A549 (cell line): ENCODE measurements at regions not wholly inside any gene's neighbourhood (a gene's known extent, or its start where the extent isn't known, plus 50 kb on each side); places are given as distances from the start of the nearest gene placed in this dataset.

Experiments
- ATAC-seq, 2 experiments: fragments of 200-7000 bp in 1 of 2; fragments of >200 bp in 1 of 2; cut with Nextera tagmentation in 1 of 2; cut with Tn5 transposase in 1 of 2; 3 replicates each; pipeline versions ENCODE4 v1.8.0 to v1.9.1; 2018 to 2020; ENCODE audit warnings: mild to moderate bottlenecking in 1 of 2, moderate library complexity in 1 of 2
- CTCF ChIA-PET: fragments of 300-600 bp; sonication (Branson Sonifier 250); formaldehyde crosslinking; extraction: SDS; loops from one replicate; lab custom pipeline; 2021; ENCODE audit warnings: antibody characterized with exemption, inconsistent platforms; lab: Yijun Ruan, JAX
- POLR2A ChIA-PET: fragments of 350-600 bp; formaldehyde crosslinking; extraction: SDS; loops from one replicate; lab custom pipeline; 2021; ENCODE audit warnings: antibody characterized with exemption, inconsistent platforms; lab: Yijun Ruan, JAX
- DNase-seq, 2 experiments: peaks; one replicate each; pipeline versions ENCODE4 v3.0.0 to v3.0.0-alpha.2; 2011 to 2016; ENCODE audit warnings: low read depth in 1 of 2, low spot score in 1 of 2
- FAIRE-seq: peaks from 2 replicates; lab custom pipeline; 2011; peaks lifted over from hg19 to GRCh38; lab: Jason Lieb, UNC
- H3K27ac ChIP-seq, 2 experiments: fragments of >200 bp; sonication (Bioruptor Twin); formaldehyde crosslinking; 3 replicates each; pipeline ENCODE4 v1.5.1; 2016 to 2017
- H3K4me1 ChIP-seq: fragments of >200 bp; sonication (Bioruptor Twin); formaldehyde crosslinking; 3 replicates; pipeline ENCODE4 v1.6.1; 2016
- H3K4me2 ChIP-seq: fragments of >200 bp; sonication (Bioruptor Twin); formaldehyde crosslinking; 3 replicates; pipeline ENCODE4 v1.6.1; 2016
- H3K4me3 ChIP-seq: fragments of >200 bp; sonication (Bioruptor Twin); formaldehyde crosslinking; 3 replicates; pipeline ENCODE4 v1.5.1; 2016
- H3K9me3 ChIP-seq: fragments of >200 bp; sonication (Bioruptor Twin); formaldehyde crosslinking; 3 replicates; pipeline ENCODE4 v1.6.1; 2016
- BCL3 ChIP-seq: fragments of >200 bp; sonication (Bioruptor Twin); formaldehyde crosslinking; IDR thresholded peaks from 3 replicates; pipeline ENCODE4 v1.6.1; 2016
- BHLHE40 ChIP-seq: IDR thresholded peaks from 2 replicates; pipeline ENCODE4 v1.6.1; 2012; ENCODE audit warnings: low read depth, low read length, inconsistent platforms
- CBX2 ChIP-seq: fragments of 200-600 bp; sonication (generic); IDR thresholded peaks from 2 replicates; pipeline ENCODE4 v1.6.1; 2016; ENCODE audit warnings: low read depth, mild to moderate bottlenecking, borderline replicate concordance
- CBX8 ChIP-seq: fragments of 200-600 bp; sonication (generic); IDR thresholded peaks from 2 replicates; pipeline ENCODE4 v1.6.1; 2016
- CEBPB ChIP-seq, 2 experiments: fragments of >200 bp in 1 of 2; sonication (Bioruptor Twin) in 1 of 2; formaldehyde crosslinking in 1 of 2; IDR thresholded peaks; 2 replicates each; pipeline ENCODE4 v1.6.1; 2012 to 2016
- CHD4 ChIP-seq: fragments of 200-600 bp; sonication (generic); IDR thresholded peaks from 2 replicates; pipeline ENCODE4 v1.6.1; 2016; ENCODE audit warnings: antibody characterized with exemption, mild to moderate bottlenecking, borderline replicate concordance
- EHF ChIP-seq: fragments of 250-450 bp; sonication (Bioruptor Pico); IDR thresholded peaks from 2 replicates; pipeline ENCODE4 v1.5.0; 2020; ENCODE audit warnings: mild to moderate bottlenecking
- EP300 ChIP-seq, 2 experiments: fragments of >200 bp; sonication (Bioruptor Twin); formaldehyde crosslinking; IDR thresholded peaks; 2 replicates in 1 of 2; 3 replicates in 1 of 2; pipeline ENCODE4 v1.6.1; 2016 to 2017
- FOSL2 ChIP-seq, 2 experiments: fragments of 450-650 bp in 1 of 2; fragments of >200 bp in 1 of 2; sonication (Bioruptor Twin) in 1 of 2; formaldehyde crosslinking; IDR thresholded peaks; 2 replicates each; pipeline versions ENCODE4 v1.5.0 to v1.6.1; 2016 to 2020; ENCODE audit warnings: mild to moderate bottlenecking in 1 of 2, moderate library complexity in 1 of 2
- HDAC2 ChIP-seq: fragments of 200-600 bp; sonication (generic); IDR thresholded peaks from 2 replicates; pipeline ENCODE4 v1.6.1; 2016
- HEYL ChIP-seq: fragments of 250-450 bp; sonication (Bioruptor Pico); IDR thresholded peaks from 2 replicates; pipeline ENCODE4 v1.8.0; 2021; ENCODE audit warnings: mild to moderate bottlenecking, moderate library complexity
- HOXB5 ChIP-seq: fragments of 250-450 bp; sonication (Bioruptor Pico); IDR thresholded peaks from 2 replicates; pipeline ENCODE4 v1.5.0; 2020; ENCODE audit warnings: mild to moderate bottlenecking, moderate library complexity
- JUN ChIP-seq, 2 experiments: fragments of >200 bp; sonication (Bioruptor Twin); formaldehyde crosslinking; IDR thresholded peaks; 2 replicates in 1 of 2; 3 replicates in 1 of 2; pipeline ENCODE4 v1.6.1; 2016 to 2017
- KDM5A ChIP-seq: fragments of 200-600 bp; sonication (generic); IDR thresholded peaks from 2 replicates; pipeline ENCODE4 v1.6.1; 2016; ENCODE audit warnings: antibody characterized with exemption, mild to moderate bottlenecking
- NFE2L2 ChIP-seq: fragments of 150-350 bp; conservative IDR thresholded peaks from 2 replicates; pipeline ENCODE4 v1.6.1; 2014; ENCODE audit warnings: low read length
- NPAS2 ChIP-seq: fragments of 250-450 bp; sonication (Bioruptor Pico); IDR thresholded peaks from 2 replicates; pipeline ENCODE4 v1.8.0; 2022; ENCODE audit warnings: mild to moderate bottlenecking, moderate library complexity, borderline replicate concordance
- PHF8 ChIP-seq: fragments of 200-600 bp; sonication (generic); IDR thresholded peaks from 2 replicates; pipeline ENCODE4 v1.6.1; 2016; ENCODE audit warnings: low read depth, mild to moderate bottlenecking, antibody characterized with exemption, moderate library complexity, borderline replicate concordance
- POLR2AphosphoS2 ChIP-seq: conservative IDR thresholded peaks from 2 replicates; pipeline ENCODE4 v1.6.1; 2012; ENCODE audit warnings: low read length, improper control_type of control experiment, inconsistent platforms
- RARB ChIP-seq: fragments of 250-450 bp; sonication (Bioruptor Pico); IDR thresholded peaks from 2 replicates; pipeline ENCODE4 v1.8.0; 2021; ENCODE audit warnings: mild to moderate bottlenecking, moderate library complexity
- RCOR1 ChIP-seq: fragments of 150-350 bp; IDR thresholded peaks from 2 replicates; pipeline ENCODE4 v1.6.1; 2014; ENCODE audit warnings: antibody characterized with exemption, low read length, low read depth
- RNF2 ChIP-seq: fragments of 200-600 bp; sonication (generic); IDR thresholded peaks from 2 replicates; pipeline ENCODE4 v1.6.1; 2016; ENCODE audit warnings: low read depth, mild to moderate bottlenecking, antibody characterized with exemption, moderate library complexity, borderline replicate concordance
- SMC3 ChIP-seq: fragments of >200 bp; sonication (Bioruptor Twin); formaldehyde crosslinking; IDR thresholded peaks from 3 replicates; pipeline ENCODE4 v1.6.1; 2018; ENCODE audit warnings: inconsistent platforms
- SREBF2 ChIP-seq: fragments of 450-650 bp; IDR thresholded peaks from 2 replicates; pipeline ENCODE4 v1.6.1; 2014; ENCODE audit warnings: mild to moderate bottlenecking, moderate library complexity
- ZC3H11A ChIP-seq: fragments of 450-650 bp; IDR thresholded peaks from 2 replicates; pipeline ENCODE4 v1.6.1; 2014; ENCODE audit warnings: antibody characterized with exemption, mild to moderate bottlenecking
- WGBS: methylation state at CpG from one replicate; pipeline ENCODE4 v1.1.6; 2017; ENCODE audit errors: missing lambda C conversion rate; 5-methylcytosine and 5-hydroxymethylcytosine counted together
- TF ChIP-seq, protein P1 (sequence below): fragments of 450-650 bp; IDR thresholded peaks from 2 replicates; pipeline ENCODE4 v1.6.1; 2014; ENCODE audit warnings: antibody characterized with exemption

- Histone ChIP-seq H3K4me2 (no peak overlapping the region), H3K4me3 (no peak overlapping the region), H3K9me3 (no peaks in the 10 kb centered on the region), H3K4me1 (no peaks in the 10 kb centered on the region)
- WGBS, result 86% methylated on average over 7 of the region's 7 CpGs
- TF ChIP-seq JUN (IDR thresholded peaks at IDR 0.05) (no peak), FOSL2 (IDR thresholded peaks at IDR 0.05) (no peak), FOSL2 (CRISPR knock-in tag; IDR thresholded peaks at IDR 0.05) (no peak), HDAC2 (no peak), ZC3H11A (no peak), PHF8 (no peak), CEBPB (IDR thresholded peaks at IDR 0.05) (no peak), BHLHE40 (no peak), KDM5A (no peak), POLR2AphosphoS2 (no peak), CBX8 (no peak), HEYL (CRISPR knock-in tag) (no peak), SMC3 (no peak), RARB (CRISPR knock-in tag) (no peak), NFE2L2 (no peak), SREBF2 (no peak)
- TF ChIP-seq, protein P1, sequence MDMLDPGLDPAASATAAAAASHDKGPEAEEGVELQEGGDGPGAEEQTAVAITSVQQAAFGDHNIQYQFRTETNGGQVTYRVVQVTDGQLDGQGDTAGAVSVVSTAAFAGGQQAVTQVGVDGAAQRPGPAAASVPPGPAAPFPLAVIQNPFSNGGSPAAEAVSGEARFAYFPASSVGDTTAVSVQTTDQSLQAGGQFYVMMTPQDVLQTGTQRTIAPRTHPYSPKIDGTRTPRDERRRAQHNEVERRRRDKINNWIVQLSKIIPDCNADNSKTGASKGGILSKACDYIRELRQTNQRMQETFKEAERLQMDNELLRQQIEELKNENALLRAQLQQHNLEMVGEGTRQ, result no peak
- TF ChIP-seq, all 56 proteins: peak for 0
- CTCF ChIA-PET, result interaction anchor here (0.6 to 13.2 kb wide), 8 partner anchors 7 to 134 kb away, joined by 3 to 155 read pairs (median 10); no protein-coding TSS in a partner anchor
- ATAC-seq, result no peak
- POLR2A ChIA-PET, result no interaction called here
- no peak for DNase-seq
- FAIRE-seq, result no peak
- no peak overlapping the region for H3K27ac ChIP-seq
Measured at GRCh38 chr16:85248857-85249256, 136.6 kb upstream of the CIBAR2 start.

GRCh38 chr16:85249418-85250146, 137.3 kb upstream of the CIBAR2 start:
- H3K4me1 ChIP-seq, result no peaks in the 10 kb centered on the region
- no peak for FAIRE-seq
- H3K4me2 ChIP-seq, result no peak overlapping the region
- H3K9me3 ChIP-seq, result no peaks in the 10 kb centered on the region
- CTCF ChIA-PET, result interaction anchor here (1.3 to 5.9 kb wide), 5 partner anchors 9 to 135 kb away, joined by 4 to 49 read pairs (median 15); no protein-coding TSS in a partner anchor
- no peak for TF ChIP-seq POLR2AphosphoS2
- no peak for TF ChIP-seq BCL3
- TF ChIP-seq CBX2, result no peak
- DNase-seq, result no peak
- H3K27ac ChIP-seq, result no peak overlapping the region
- POLR2A ChIA-PET, result no interaction called here
- no peak overlapping the region for H3K4me3 ChIP-seq
- ATAC-seq, result no peak
- WGBS, result 88% methylated on average over 21 of the region's 31 CpGs

- FAIRE-seq, result no peak
- POLR2A ChIA-PET, result no interaction called here
- no peak overlapping the region for H3K4me2 ChIP-seq
- H3K4me1 ChIP-seq, result no peaks in the 10 kb centered on the region
- TF ChIP-seq RCOR1 (no peak), HOXB5 (CRISPR knock-in tag) (no peak), EHF (CRISPR knock-in tag) (no peak), NPAS2 (CRISPR knock-in tag) (no peak), KDM5A (no peak), PHF8 (no peak), CHD4 (no peak), BCL3 (no peak), CBX2 (no peak), RNF2 (no peak), EP300 (IDR thresholded peaks at IDR 0.05) (no peak), SMC3 (no peak)
- TF ChIP-seq, all 56 proteins: peak for 0
- 72% methylated on average over 7 of the region's 13 CpGs for WGBS
- DNase-seq (no peak), ATAC-seq (no peak)
- no peak overlapping the region for H3K27ac ChIP-seq
- H3K9me3 ChIP-seq, result no peaks in the 10 kb centered on the region
- CTCF ChIA-PET, result interaction anchor here (1.3 to 5.9 kb wide), 5 partner anchors 8 to 135 kb away, joined by 4 to 49 read pairs (median 15); no protein-coding TSS in a partner anchor
- H3K4me3 ChIP-seq, result no peak overlapping the region
Measured at GRCh38 chr16:85250147-85250463, 137.8 kb upstream of the CIBAR2 start.
